ENCODE measurements at regions not wholly inside any gene's neighbourhood (a gene's known extent, or its start where the extent isn't known, plus 50 kb on each side); places are given as distances from the start of the nearest gene placed in this dataset.
"Not testable (repeated sequence)": the region's sequence is repeated elsewhere in the genome, so short reads cannot be mapped to it uniquely, and the experiment has no call there.

GRCh38 chr16:10290467-10291105, 95.3 kb upstream of the ATF7IP2 start:
- TF ChIP-seq POLR2A, CTCF (IDR thresholded peaks at IDR 0.05): not testable (repeated sequence)
